Erythroblast (primary cell): ENCODE measurements at regions not wholly inside any gene's neighbourhood (a gene's known extent, or its start where the extent isn't known, plus 50 kb on each side); places are given as distances from the start of the nearest gene placed in this dataset.
"Not testable (repeated sequence)": the region's sequence is repeated elsewhere in the genome, so short reads cannot be mapped to it uniquely, and the experiment has no call there.

ENCODE experiments used
- GATA1 ChIP-seq: IDR thresholded peaks from 2 replicates; pipeline ENCODE4 v1.6.1; 2011; ENCODE audit warnings: low read depth, mild to moderate bottlenecking, control low read depth, low read length, moderate library complexity
- POLR2A ChIP-seq: IDR thresholded peaks from 2 replicates; pipeline ENCODE4 v1.6.1; 2011; ENCODE audit warnings: mild to moderate bottlenecking, low read length

GRCh38 chr11:121901417-121901816, 214.6 kb downstream of the BLID start:
- TF ChIP-seq POLR2A, GATA1: not testable (repeated sequence)
